Gastrocnemius medialis (tissue), 4 donors: ENCODE measurements at regions not wholly inside any gene's neighbourhood (a gene's known extent, or its start where the extent isn't known, plus 50 kb on each side); places are given as distances from the start of the nearest gene placed in this dataset.

Experiments
- CTCF ChIP-seq, 5 experiments: fragments of 450-650 bp in 3 of 5; fragments of 200-600 bp in 2 of 5; sonication (generic) in 2 of 5; IDR thresholded peaks in 4 of 5; conservative IDR thresholded peaks in 1 of 5; 1 replicate in 4 of 5; 2 replicates in 1 of 5; pipeline ENCODE4 v1.5.1; 2016 to 2019; ENCODE audit warnings: antibody characterized with exemption in 5 of 5, mild to moderate bottlenecking in 3 of 5, moderate library complexity in 3 of 5
- POLR2A ChIP-seq, 2 donors: fragments of 450-650 bp; IDR thresholded peaks; one replicate each; pipeline ENCODE4 v1.6.1; 2017; ENCODE audit warnings: antibody characterized with exemption in 2 of 2, mild to moderate bottlenecking in 2 of 2, moderate library complexity in 2 of 2

DNA sequence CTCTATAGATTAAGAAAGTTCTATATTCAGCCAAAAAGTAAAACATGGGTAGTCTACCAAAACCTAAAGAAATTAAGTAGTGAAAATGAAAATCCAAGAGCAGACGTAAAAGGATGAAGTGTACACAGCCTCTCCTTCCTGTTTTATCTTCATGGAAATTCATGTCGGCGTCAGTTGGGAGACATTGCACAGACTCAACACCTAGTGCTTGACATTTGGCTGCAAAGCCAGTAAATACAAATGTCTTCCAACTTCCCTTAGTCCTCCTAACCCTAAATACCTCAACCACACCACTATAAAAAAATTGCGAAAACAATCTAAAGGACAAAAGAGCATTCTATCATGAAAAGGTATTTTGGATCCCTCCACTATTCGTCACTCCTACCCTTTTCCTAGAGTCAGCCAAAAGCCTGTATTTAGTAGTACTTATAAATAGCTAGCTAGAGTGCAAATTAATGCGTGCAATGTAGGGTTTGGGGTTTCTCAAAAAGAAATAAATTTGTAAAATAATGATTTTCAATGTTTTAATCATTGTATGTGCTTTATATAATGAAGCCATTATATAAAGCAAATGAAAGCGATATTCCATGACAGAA, 56.4 kb upstream of the TRPC4 start:
- TF ChIP-seq CTCF (IDR thresholded peaks at IDR 0.05 in 4 of 5, conservative IDR thresholded peaks at IDR 0.05 in 1 of 5) (no peak), POLR2A (IDR thresholded peaks at IDR 0.05) (no peak)
